Gastroesophageal sphincter (tissue), 3 donors: ENCODE measurements at regions not wholly inside any gene's neighbourhood (a gene's known extent, or its start where the extent isn't known, plus 50 kb on each side); places are given as distances from the start of the nearest gene placed in this dataset.

Experiments
- POLR2AphosphoS5 ChIP-seq: sonication (generic); formaldehyde crosslinking; IDR thresholded peaks from one replicate; pipeline ENCODE4 v1.6.1; 2017; ENCODE audit warnings: antibody characterized with exemption
- TF ChIP-seq, protein P1 (sequence below), 4 experiments: fragments of 200-600 bp in 2 of 4; fragments of 450-650 bp in 2 of 4; sonication (generic) in 1 of 4; IDR thresholded peaks; one replicate each; pipeline ENCODE4 v1.5.1; 2017 to 2019; ENCODE audit warnings: antibody characterized with exemption in 4 of 4, mild to moderate bottlenecking in 2 of 4, moderate library complexity in 2 of 4

DNA sequence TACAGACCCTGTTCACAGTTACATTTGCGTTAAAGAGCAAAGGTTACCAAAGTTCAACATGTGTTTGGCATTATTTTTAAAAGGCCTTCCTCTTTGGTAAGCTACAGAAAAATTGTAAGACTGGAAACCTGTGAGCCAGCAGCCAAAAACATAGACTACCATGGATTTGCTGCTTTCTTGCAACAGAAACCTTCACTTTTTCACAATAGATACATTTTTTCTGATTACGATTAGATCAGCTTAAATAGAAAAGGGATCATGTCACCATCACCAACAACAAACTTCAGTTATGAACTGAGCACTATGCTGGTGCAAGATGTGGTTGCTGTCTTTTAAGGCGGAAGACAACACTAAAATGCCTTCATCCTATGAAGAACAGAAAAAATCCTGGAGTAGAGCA, 112.3 kb upstream of the MARCKS start:
- TF ChIP-seq, protein P1, sequence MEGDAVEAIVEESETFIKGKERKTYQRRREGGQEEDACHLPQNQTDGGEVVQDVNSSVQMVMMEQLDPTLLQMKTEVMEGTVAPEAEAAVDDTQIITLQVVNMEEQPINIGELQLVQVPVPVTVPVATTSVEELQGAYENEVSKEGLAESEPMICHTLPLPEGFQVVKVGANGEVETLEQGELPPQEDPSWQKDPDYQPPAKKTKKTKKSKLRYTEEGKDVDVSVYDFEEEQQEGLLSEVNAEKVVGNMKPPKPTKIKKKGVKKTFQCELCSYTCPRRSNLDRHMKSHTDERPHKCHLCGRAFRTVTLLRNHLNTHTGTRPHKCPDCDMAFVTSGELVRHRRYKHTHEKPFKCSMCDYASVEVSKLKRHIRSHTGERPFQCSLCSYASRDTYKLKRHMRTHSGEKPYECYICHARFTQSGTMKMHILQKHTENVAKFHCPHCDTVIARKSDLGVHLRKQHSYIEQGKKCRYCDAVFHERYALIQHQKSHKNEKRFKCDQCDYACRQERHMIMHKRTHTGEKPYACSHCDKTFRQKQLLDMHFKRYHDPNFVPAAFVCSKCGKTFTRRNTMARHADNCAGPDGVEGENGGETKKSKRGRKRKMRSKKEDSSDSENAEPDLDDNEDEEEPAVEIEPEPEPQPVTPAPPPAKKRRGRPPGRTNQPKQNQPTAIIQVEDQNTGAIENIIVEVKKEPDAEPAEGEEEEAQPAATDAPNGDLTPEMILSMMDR (IDR thresholded peaks at IDR 0.05) = no peak
- no peak for TF ChIP-seq POLR2AphosphoS5
